IPS DF 6.9 (cell line): ENCODE measurements at regions not wholly inside any gene's neighbourhood (a gene's known extent, or its start where the extent isn't known, plus 50 kb on each side); places are given as distances from the start of the nearest gene placed in this dataset.
"Not testable (repeated sequence)": the region's sequence is repeated elsewhere in the genome, so short reads cannot be mapped to it uniquely, and the experiment has no call there.

Experiments
- DNase-seq: peaks from one replicate; pipeline ENCODE4 v3.0.0-alpha.2; 2013; ENCODE audit warnings: low read depth, low spot score
- H3K27ac ChIP-seq: one replicate; pipeline ENCODE4 v1.5.1; 2013; ENCODE audit warnings: low read length, control low read depth
- H3K27me3 ChIP-seq: 2 replicates; pipeline ENCODE4 v1.6.1; 2013; ENCODE audit warnings: mild to moderate bottlenecking, low read length; ENCODE audit not compliant: control insufficient read depth, insufficient read depth
- H3K36me3 ChIP-seq: 2 replicates; pipeline ENCODE4 v1.6.1; 2013; ENCODE audit warnings: low read length; ENCODE audit not compliant: control insufficient read depth, insufficient read depth
- H3K4me1 ChIP-seq: 2 replicates; pipeline ENCODE4 v1.6.1; 2013; ENCODE audit warnings: low read length; ENCODE audit not compliant: control insufficient read depth, insufficient read depth
- H3K4me3 ChIP-seq: 2 replicates; pipeline ENCODE4 v1.5.1; 2013; ENCODE audit warnings: mild to moderate bottlenecking, low read length
- H3K9me3 ChIP-seq: 2 replicates; pipeline ENCODE4 v1.6.1; 2013; ENCODE audit warnings: low read length, inconsistent platforms; ENCODE audit not compliant: control insufficient read depth, insufficient read depth
- WGBS: extraction: QIAGEN DNeasy Blood & Tissue Kit; methylation state at CpG from one replicate; pipeline ENCODE4 v1.1.7; 2013; ENCODE audit warnings: mixed read lengths, missing lambda C conversion rate; ENCODE audit not compliant: insufficient read length, insufficient coverage; 5-methylcytosine and 5-hydroxymethylcytosine counted together

- no peak overlapping the region for H3K4me3 ChIP-seq
- H3K9me3 ChIP-seq: no peaks in the 10 kb centered on the region
- H3K4me1 ChIP-seq: no peaks in the 10 kb centered on the region
- DNase-seq: no peak
- H3K27me3 ChIP-seq: no peaks in the 10 kb centered on the region
- H3K27ac ChIP-seq: no peak overlapping the region
- WGBS: no CpG with 5 or more reads among the region's 4 CpGs
- H3K36me3 ChIP-seq: no peaks in the 10 kb centered on the region
These were observed 538.7 kb upstream of the PCDH7 start for GRCh38 chr4:30181512-30181911.

- no peak for DNase-seq
- no peak overlapping the region for H3K4me3 ChIP-seq
- H3K9me3 ChIP-seq: no peaks in the 10 kb centered on the region
- no peaks in the 10 kb centered on the region for H3K36me3 ChIP-seq
- no CpG with 5 or more reads among the region's 2 CpGs for WGBS
- H3K27ac ChIP-seq: no peak overlapping the region
- H3K4me1 ChIP-seq: no peaks in the 10 kb centered on the region
- H3K27me3 ChIP-seq: no peaks in the 10 kb centered on the region
These were observed 538.3 kb upstream of the PCDH7 start for GRCh38 chr4:30181918-30182317.

GRCh38 chr4:30182786-30183185 is 537.4 kb upstream of the PCDH7 start:
- DNase-seq: no peak
- Histone ChIP-seq H3K9me3 (no peaks in the 10 kb centered on the region), H3K4me3 (no peak overlapping the region), H3K27ac (no peak overlapping the region), H3K36me3 (no peaks in the 10 kb centered on the region), H3K4me1 (no peaks in the 10 kb centered on the region), H3K27me3 (no peaks in the 10 kb centered on the region)
- no CpG with 5 or more reads among the region's 2 CpGs for WGBS

GRCh38 chr4:30191902-30192301 is 528.3 kb upstream of the PCDH7 start:
- DNase-seq: no peak
- Histone ChIP-seq H3K4me3 (no peak overlapping the region), H3K36me3 (no peaks in the 10 kb centered on the region), H3K9me3 (no peaks in the 10 kb centered on the region), H3K27me3 (no peaks in the 10 kb centered on the region), H3K27ac (no peak overlapping the region), H3K4me1 (no peaks in the 10 kb centered on the region)

- Histone ChIP-seq H3K27ac (no peak overlapping the region), H3K9me3 (no peaks in the 10 kb centered on the region), H3K4me3 (no peak overlapping the region), H3K4me1 (no peaks in the 10 kb centered on the region), H3K27me3 (no peaks in the 10 kb centered on the region), H3K36me3 (no peaks in the 10 kb centered on the region)
- DNase-seq: no peak
These were observed 512.8 kb upstream of the PCDH7 start for GRCh38 chr4:30207389-30207788.

GRCh38 chr4:30208731-30209435 is 511.3 kb upstream of the PCDH7 start:
- Histone ChIP-seq H3K27me3 (no peaks in the 10 kb centered on the region), H3K4me1 (no peaks in the 10 kb centered on the region), H3K9me3 (no peaks in the 10 kb centered on the region), H3K4me3 (no peak overlapping the region), H3K27ac (no peak overlapping the region), H3K36me3 (no peaks in the 10 kb centered on the region)
- DNase-seq: no peak
- WGBS: no CpG with 5 or more reads among the region's 2 CpGs

- DNase-seq, H3K36me3 ChIP-seq, H3K27me3 ChIP-seq, H3K4me3 ChIP-seq, H3K4me1 ChIP-seq, H3K27ac ChIP-seq, H3K9me3 ChIP-seq: not testable (repeated sequence)
- no CpG with 5 or more reads among the region's 4 CpGs for WGBS
These were observed 504.2 kb upstream of the PCDH7 start for GRCh38 chr4:30215973-30216372.

- no peaks in the 10 kb centered on the region for H3K27me3 ChIP-seq
- H3K9me3 ChIP-seq: no peaks in the 10 kb centered on the region; the same call in 1 of the 2 replicates
- no peak overlapping the region for H3K4me3 ChIP-seq
- no peaks in the 10 kb centered on the region for H3K36me3 ChIP-seq
- no peak overlapping the region for H3K27ac ChIP-seq
- no peaks in the 10 kb centered on the region for H3K4me1 ChIP-seq
- DNase-seq: no peak
These were observed 475.0 kb upstream of the PCDH7 start for GRCh38 chr4:30245140-30245539.

GRCh38 chr4:30256116-30256832 is 463.9 kb upstream of the PCDH7 start:
- H3K27me3 ChIP-seq: no peaks in the 10 kb centered on the region
- no peaks in the 10 kb centered on the region for H3K36me3 ChIP-seq
- H3K9me3 ChIP-seq: no peaks in the 10 kb centered on the region
- H3K4me3 ChIP-seq: no peak overlapping the region
- no peak for DNase-seq
- WGBS: no CpG with 5 or more reads among the region's 3 CpGs
- H3K27ac ChIP-seq: no peak overlapping the region
- H3K4me1 ChIP-seq: no peaks in the 10 kb centered on the region

- H3K27ac ChIP-seq: no peak overlapping the region
- H3K36me3 ChIP-seq: no peaks in the 10 kb centered on the region
- no peak for DNase-seq
- no peaks in the 10 kb centered on the region for H3K9me3 ChIP-seq
- H3K4me1 ChIP-seq: no peaks in the 10 kb centered on the region
- H3K27me3 ChIP-seq: no peaks in the 10 kb centered on the region
- WGBS: no CpG with 5 or more reads among the region's 3 CpGs
- no peak overlapping the region for H3K4me3 ChIP-seq
These were observed 461.2 kb upstream of the PCDH7 start for GRCh38 chr4:30258949-30259348.

GRCh38 chr4:30262379-30262778 is 457.8 kb upstream of the PCDH7 start:
- Histone ChIP-seq H3K9me3 (no peaks in the 10 kb centered on the region), H3K4me1 (no peaks in the 10 kb centered on the region; the same call in 1 of the 2 replicates), H3K4me3 (no peak overlapping the region), H3K36me3 (peaks cover 2% of the 10 kb centered on the region; the same call in 1 of the 2 replicates), H3K27ac (no peak overlapping the region), H3K27me3 (no peaks in the 10 kb centered on the region)
- no CpG with 5 or more reads among the region's 2 CpGs for WGBS
- no peak for DNase-seq
